Transverse colon (tissue), 3 donors: ENCODE measurements at regions not wholly inside any gene's neighbourhood (a gene's known extent, or its start where the extent isn't known, plus 50 kb on each side); places are given as distances from the start of the nearest gene placed in this dataset.

ENCODE experiments used
- POLR2A ChIP-seq: fragments of 450-650 bp; IDR thresholded peaks from one replicate; pipeline ENCODE4 v1.6.1; 2016; ENCODE audit warnings: antibody characterized with exemption, mild to moderate bottlenecking, moderate library complexity
- TF ChIP-seq, protein P1 (sequence below), 5 experiments: fragments of 200-600 bp in 3 of 5; fragments of 450-650 bp in 2 of 5; sonication (generic) in 3 of 5; IDR thresholded peaks; 1 replicate in 2 of 5; 2 replicates in 3 of 5; pipeline ENCODE4 v1.5.1; 2016 to 2017; ENCODE audit warnings: antibody characterized with exemption in 5 of 5, inconsistent platforms in 3 of 5, mild to moderate bottlenecking in 2 of 5, moderate library complexity in 1 of 5

DNA sequence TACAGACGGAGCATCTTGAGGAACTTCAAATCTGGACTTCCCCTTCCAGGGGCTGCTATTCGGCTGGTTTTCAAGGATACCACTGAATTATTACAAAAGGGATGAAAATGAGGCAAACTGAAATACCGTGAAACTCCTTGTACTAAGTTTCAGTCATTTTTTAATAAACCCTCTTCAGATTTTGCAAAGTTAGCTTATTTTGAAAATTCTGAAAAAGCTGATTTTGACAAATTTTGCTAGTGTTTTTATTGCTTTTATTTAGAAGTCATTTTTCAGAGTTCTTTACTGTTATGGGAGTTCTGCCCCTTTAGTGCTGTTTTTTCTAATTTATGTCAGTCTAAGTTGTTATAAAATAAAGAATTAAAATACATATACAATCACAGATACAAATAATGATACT, 390.4 kb upstream of the VRK2 start:
- TF ChIP-seq, protein P1, sequence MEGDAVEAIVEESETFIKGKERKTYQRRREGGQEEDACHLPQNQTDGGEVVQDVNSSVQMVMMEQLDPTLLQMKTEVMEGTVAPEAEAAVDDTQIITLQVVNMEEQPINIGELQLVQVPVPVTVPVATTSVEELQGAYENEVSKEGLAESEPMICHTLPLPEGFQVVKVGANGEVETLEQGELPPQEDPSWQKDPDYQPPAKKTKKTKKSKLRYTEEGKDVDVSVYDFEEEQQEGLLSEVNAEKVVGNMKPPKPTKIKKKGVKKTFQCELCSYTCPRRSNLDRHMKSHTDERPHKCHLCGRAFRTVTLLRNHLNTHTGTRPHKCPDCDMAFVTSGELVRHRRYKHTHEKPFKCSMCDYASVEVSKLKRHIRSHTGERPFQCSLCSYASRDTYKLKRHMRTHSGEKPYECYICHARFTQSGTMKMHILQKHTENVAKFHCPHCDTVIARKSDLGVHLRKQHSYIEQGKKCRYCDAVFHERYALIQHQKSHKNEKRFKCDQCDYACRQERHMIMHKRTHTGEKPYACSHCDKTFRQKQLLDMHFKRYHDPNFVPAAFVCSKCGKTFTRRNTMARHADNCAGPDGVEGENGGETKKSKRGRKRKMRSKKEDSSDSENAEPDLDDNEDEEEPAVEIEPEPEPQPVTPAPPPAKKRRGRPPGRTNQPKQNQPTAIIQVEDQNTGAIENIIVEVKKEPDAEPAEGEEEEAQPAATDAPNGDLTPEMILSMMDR (IDR thresholded peaks at IDR 0.05): no peak
- no peak for TF ChIP-seq POLR2A
